ENCODE measurements at regions not wholly inside any gene's neighbourhood (a gene's known extent, or its start where the extent isn't known, plus 50 kb on each side); places are given as distances from the start of the nearest gene placed in this dataset.

DNA sequence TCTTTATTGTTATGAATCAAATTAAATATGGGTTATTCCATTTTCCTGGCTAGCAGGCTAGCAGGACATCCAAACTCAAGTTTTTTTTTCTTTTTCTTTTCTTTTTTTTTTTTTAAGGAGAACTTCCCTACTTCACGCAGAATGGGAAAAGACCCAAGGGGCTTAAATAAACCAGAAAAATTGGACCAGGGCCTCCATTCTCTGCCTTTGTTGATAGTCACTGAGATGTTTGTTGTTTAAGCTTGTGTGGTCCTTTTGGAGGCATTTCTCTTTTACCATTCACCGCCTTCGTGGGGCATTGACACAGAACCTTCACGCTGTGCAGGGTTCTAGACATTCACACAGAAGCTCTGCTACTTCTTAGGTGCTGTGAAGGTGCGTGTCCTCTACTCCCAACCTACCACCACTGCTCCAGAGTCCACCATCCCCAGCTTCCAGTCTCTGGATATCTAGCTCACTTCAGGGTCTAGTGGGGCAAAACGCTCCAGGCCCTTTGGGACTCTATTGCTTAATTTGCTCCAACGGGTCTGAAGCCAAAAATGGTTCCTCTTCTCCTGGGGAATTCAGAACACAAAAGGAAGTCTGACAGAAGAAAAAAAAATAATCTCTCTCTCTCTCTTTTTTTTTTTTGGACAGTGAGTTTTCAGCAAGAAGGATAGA, 301.3 kb downstream of the AEBP2 start:
- no peak for TF ChIP-seq POLR2A (IDR thresholded peaks at IDR 0.05)
- TF ChIP-seq, protein P1, sequence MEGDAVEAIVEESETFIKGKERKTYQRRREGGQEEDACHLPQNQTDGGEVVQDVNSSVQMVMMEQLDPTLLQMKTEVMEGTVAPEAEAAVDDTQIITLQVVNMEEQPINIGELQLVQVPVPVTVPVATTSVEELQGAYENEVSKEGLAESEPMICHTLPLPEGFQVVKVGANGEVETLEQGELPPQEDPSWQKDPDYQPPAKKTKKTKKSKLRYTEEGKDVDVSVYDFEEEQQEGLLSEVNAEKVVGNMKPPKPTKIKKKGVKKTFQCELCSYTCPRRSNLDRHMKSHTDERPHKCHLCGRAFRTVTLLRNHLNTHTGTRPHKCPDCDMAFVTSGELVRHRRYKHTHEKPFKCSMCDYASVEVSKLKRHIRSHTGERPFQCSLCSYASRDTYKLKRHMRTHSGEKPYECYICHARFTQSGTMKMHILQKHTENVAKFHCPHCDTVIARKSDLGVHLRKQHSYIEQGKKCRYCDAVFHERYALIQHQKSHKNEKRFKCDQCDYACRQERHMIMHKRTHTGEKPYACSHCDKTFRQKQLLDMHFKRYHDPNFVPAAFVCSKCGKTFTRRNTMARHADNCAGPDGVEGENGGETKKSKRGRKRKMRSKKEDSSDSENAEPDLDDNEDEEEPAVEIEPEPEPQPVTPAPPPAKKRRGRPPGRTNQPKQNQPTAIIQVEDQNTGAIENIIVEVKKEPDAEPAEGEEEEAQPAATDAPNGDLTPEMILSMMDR (IDR thresholded peaks at IDR 0.05) = no peak
